ENCODE measurements at regions not wholly inside any gene's neighbourhood (a gene's known extent, or its start where the extent isn't known, plus 50 kb on each side); places are given as distances from the start of the nearest gene placed in this dataset.

- Histone ChIP-seq H3K79me2 (no peaks in the 10 kb centered on the region), H3K27ac (no peak overlapping the region), H3K4me1 (no peaks in the 10 kb centered on the region), H3K27me3 (ENCODE audit: control insufficient read depth, insufficient read depth, low read length) (no peaks in the 10 kb centered on the region), H3K4me2 (ENCODE audit: low read length) (no peak overlapping the region), H3K9me3 (ENCODE audit: control insufficient read depth, low read length) (no peaks in the 10 kb centered on the region), H3K36me3 (ENCODE audit: control insufficient read depth, insufficient read depth, low read length) (no peaks in the 10 kb centered on the region), H2AFZ (no peak overlapping the region), H3K9ac (no peak overlapping the region), H3K4me3 (ENCODE audit: low read depth, low read length) (no peak overlapping the region)
- no peak for TF ChIP-seq CTCF (IDR thresholded peaks at IDR 0.05)
These were observed 243.4 kb upstream of the SPRY2 start for GRCh38 chr13:80584306-80584705.

DNA sequence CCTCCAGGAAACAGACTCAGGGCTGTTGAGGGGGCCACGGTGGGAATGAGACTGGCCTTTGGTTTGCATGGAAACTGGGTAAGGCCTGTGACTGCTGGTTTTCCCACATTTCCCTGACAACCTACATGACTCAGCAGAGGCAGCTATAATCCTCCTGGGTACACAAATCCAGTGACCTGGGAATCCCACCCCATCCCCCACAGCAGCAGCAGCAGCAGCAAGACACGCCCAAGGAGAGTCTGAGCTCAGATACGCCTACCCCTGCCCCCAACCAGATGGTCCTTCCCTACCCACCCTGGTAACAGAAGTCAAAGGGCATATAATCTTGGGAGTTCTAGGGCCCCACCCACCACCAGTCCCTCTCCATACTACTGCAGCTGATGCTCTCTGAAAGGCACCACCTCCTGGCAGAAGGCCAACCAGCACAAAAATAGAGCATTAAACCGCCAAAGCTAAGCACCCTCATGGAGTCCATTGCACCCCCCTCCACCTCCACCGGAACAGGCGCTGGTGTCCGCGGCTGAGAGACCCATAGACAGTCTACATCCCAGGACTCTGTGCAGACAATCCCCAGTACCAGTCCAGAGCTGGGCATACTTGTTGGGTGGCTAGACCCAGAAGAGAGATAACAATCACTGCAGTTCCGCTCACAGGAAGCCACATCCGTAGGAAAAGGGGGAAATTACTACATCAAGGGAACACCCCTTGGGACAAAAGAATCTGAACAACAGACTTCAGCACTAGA is 237.2 kb upstream of the SPRY2 start:
- Histone ChIP-seq H2AFZ (no peak overlapping the region), H3K9me3 (ENCODE audit: control insufficient read depth, low read length) (no peaks in the 10 kb centered on the region), H3K4me2 (ENCODE audit: low read length) (no peak overlapping the region), H3K9ac (no peak overlapping the region), H3K27ac (no peak overlapping the region), H3K4me1 (no peaks in the 10 kb centered on the region), H3K79me2 (no peaks in the 10 kb centered on the region), H3K36me3 (ENCODE audit: control insufficient read depth, insufficient read depth, low read length) (no peaks in the 10 kb centered on the region), H3K27me3 (ENCODE audit: control insufficient read depth, insufficient read depth, low read length) (no peaks in the 10 kb centered on the region), H3K4me3 (ENCODE audit: low read depth, low read length) (no peak overlapping the region)
- no peak for TF ChIP-seq CTCF (IDR thresholded peaks at IDR 0.05)

DNA sequence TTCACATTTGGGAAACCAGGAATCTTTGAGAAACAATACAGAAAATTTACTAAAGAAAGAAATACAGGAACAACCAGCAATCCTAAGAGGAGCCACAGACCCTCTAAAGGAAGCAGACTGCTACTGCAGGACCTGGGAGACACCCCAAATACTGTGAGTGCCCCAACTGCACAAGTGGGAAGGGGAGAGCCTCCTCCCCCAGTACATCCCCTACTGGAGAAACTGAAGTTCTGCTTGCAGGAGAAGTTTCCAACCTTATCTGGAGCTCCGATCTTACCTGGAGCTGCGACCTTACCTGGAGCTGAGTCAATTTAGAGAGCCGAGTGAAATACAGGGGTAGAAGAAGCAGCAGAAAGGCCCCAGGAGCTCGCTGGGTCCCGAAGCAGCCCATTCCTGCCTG is 236.4 kb upstream of the SPRY2 start:
- Histone ChIP-seq H3K4me2 (ENCODE audit: low read length) (no peak overlapping the region), H2AFZ (no peak overlapping the region), H3K79me2 (no peaks in the 10 kb centered on the region), H3K9me3 (ENCODE audit: control insufficient read depth, low read length) (no peaks in the 10 kb centered on the region), H3K36me3 (ENCODE audit: control insufficient read depth, insufficient read depth, low read length) (no peaks in the 10 kb centered on the region), H3K4me3 (ENCODE audit: low read depth, low read length) (no peak overlapping the region), H3K9ac (no peak overlapping the region), H3K4me1 (no peaks in the 10 kb centered on the region), H3K27ac (no peak overlapping the region), H3K27me3 (ENCODE audit: control insufficient read depth, insufficient read depth, low read length) (no peaks in the 10 kb centered on the region)
- no peak for TF ChIP-seq CTCF (IDR thresholded peaks at IDR 0.05)

DNA sequence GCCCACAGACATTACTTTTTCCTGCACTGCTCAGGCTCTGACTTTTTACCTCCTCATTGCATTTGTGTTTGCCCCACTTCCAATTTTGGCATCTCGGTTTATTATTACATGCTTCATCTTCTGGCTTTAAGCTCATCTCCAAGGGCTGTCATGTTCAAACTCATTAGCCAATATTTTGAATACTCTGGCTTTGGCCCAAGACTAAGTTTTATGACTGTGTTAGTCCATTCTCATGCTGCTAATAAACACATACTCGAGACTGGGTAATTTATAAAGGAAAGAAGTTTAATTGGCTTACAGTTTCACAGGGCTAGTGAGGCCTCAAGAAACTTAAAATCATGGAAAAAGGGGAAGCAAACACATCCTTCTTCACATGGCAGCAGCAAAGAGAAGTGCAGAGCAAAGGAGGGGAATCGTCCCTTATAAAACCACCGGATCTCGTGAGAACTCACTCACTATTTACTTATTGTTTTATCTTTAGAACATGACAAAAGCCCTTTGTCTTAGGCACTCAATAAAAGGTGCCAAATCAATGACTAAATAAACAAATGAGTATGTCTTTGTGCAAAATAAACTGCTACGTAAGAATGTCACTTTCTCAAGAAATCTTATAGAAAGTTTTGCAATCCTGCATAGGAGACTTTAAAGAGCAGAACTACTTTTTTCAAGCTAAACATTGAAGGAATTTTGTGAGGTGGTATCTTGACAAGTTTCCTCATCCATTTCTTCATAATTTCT is 233.4 kb upstream of the SPRY2 start:
- Histone ChIP-seq H3K27ac (no peak overlapping the region), H3K27me3 (ENCODE audit: control insufficient read depth, insufficient read depth, low read length) (no peaks in the 10 kb centered on the region), H3K4me1 (no peaks in the 10 kb centered on the region)

More for the DNA sequence above, 233.4 kb upstream of the SPRY2 start:
- Histone ChIP-seq H2AFZ (no peak overlapping the region), H3K9ac (no peak overlapping the region), H3K36me3 (ENCODE audit: control insufficient read depth, insufficient read depth, low read length) (no peaks in the 10 kb centered on the region), H3K79me2 (no peaks in the 10 kb centered on the region), H3K4me3 (ENCODE audit: low read depth, low read length) (no peak overlapping the region), H3K4me2 (ENCODE audit: low read length) (no peak overlapping the region), H3K9me3 (ENCODE audit: control insufficient read depth, low read length) (no peaks in the 10 kb centered on the region)
- TF ChIP-seq CTCF (IDR thresholded peaks at IDR 0.05): no peak
